Tibial artery (tissue), 4 donors: ENCODE measurements at regions not wholly inside any gene's neighbourhood (a gene's known extent, or its start where the extent isn't known, plus 50 kb on each side); places are given as distances from the start of the nearest gene placed in this dataset.
"Not testable (repeated sequence)": the region's sequence is repeated elsewhere in the genome, so short reads cannot be mapped to it uniquely, and the experiment has no call there.

Experiments used
- DNase-seq, 2 donors: peaks; one replicate each; pipeline ENCODE4 v3.0.0-alpha.2; 2019
- H3K27ac ChIP-seq, 2 donors: fragments of 200-600 bp; sonication (generic) in 1 of 2; 1 replicate in 1 of 2; 2 replicates in 1 of 2; pipeline ENCODE4 v1.5.1; 2018 to 2019; ENCODE audit warnings: mild to moderate bottlenecking in 1 of 2
- H3K27me3 ChIP-seq, 2 donors: fragments of 200-600 bp; sonication (generic) in 1 of 2; one replicate each; pipeline versions ENCODE4 v1.5.1 to v1.6.0; 2016 to 2019
- H3K36me3 ChIP-seq, 3 donors: fragments of 200-600 bp; sonication (generic) in 2 of 3; one replicate each; pipeline ENCODE4 v1.5.1; 2016 to 2019; ENCODE audit warnings: mild to moderate bottlenecking in 2 of 3
- H3K4me1 ChIP-seq, 4 donors: fragments of 200-600 bp; sonication (generic) in 2 of 4; 1 replicate in 3 of 4; 2 replicates in 1 of 4; pipeline ENCODE4 v1.5.1; 2016 to 2019
- H3K4me3 ChIP-seq, 2 donors: fragments of 200-600 bp; sonication (generic) in 1 of 2; 1 replicate in 1 of 2; 2 replicates in 1 of 2; pipeline ENCODE4 v1.5.1; 2018 to 2019; ENCODE audit warnings: mild to moderate bottlenecking in 2 of 2
- H3K9me3 ChIP-seq, 3 donors: fragments of 200-600 bp; sonication (generic) in 1 of 3; one replicate each; pipeline ENCODE4 v1.5.1; 2016 to 2019
- CTCF ChIP-seq, 2 experiments: fragments of 200-600 bp in 1 of 2; fragments of 450-650 bp in 1 of 2; IDR thresholded peaks; one replicate each; pipeline ENCODE4 v1.5.1; 2017 to 2019; ENCODE audit warnings: antibody characterized with exemption in 2 of 2, mild to moderate bottlenecking in 1 of 2, moderate library complexity in 1 of 2
- intact Hi-C: fragments of 100-400 bp; cut with DNase I; formaldehyde crosslinking; loops from one replicate; pipeline ENCODE4 v1.15.0; 2023; ENCODE audit warnings: low total_unique reads

GRCh38 chr14:47929334-47929733 lies 253.9 kb upstream of the MDGA2 start:
- Histone ChIP-seq H3K27ac (no peak overlapping the region), H3K4me3 (no peak overlapping the region), H3K27me3 (no peaks in the 10 kb centered on the region), H3K9me3 (no peaks in the 10 kb centered on the region), H3K4me1 (no peaks in the 10 kb centered on the region), H3K36me3 (no peaks in the 10 kb centered on the region)
- TF ChIP-seq CTCF (IDR thresholded peaks at IDR 0.05): no peak
- no peak for DNase-seq
- intact Hi-C loops: no loop called here

GRCh38 chr14:47921133-47921532 lies 245.7 kb upstream of the MDGA2 start:
- H3K36me3 ChIP-seq: no peaks in the 10 kb centered on the region
- no peak overlapping the region for H3K27ac ChIP-seq
- no peak overlapping the region for H3K4me3 ChIP-seq
- no peaks in the 10 kb centered on the region for H3K4me1 ChIP-seq
- H3K9me3 ChIP-seq: no peaks in the 10 kb centered on the region
- no peak for DNase-seq
- H3K27me3 ChIP-seq: no peaks in the 10 kb centered on the region
- no peak for TF ChIP-seq CTCF (IDR thresholded peaks at IDR 0.05)
- intact Hi-C loops: no loop called here

GRCh38 chr14:47919997-47920396 lies 244.6 kb upstream of the MDGA2 start:
- intact Hi-C loops: no loop called here

GRCh38 chr14:47919334-47919846 lies 244.0 kb upstream of the MDGA2 start:
- intact Hi-C loops: no loop called here
- Histone ChIP-seq H3K4me3 (no peak overlapping the region), H3K4me1 (no peaks in the 10 kb centered on the region), H3K27ac (no peak overlapping the region), H3K9me3 (no peaks in the 10 kb centered on the region), H3K27me3 (no peaks in the 10 kb centered on the region), H3K36me3 (no peaks in the 10 kb centered on the region)
- DNase-seq: no peak
- TF ChIP-seq CTCF (IDR thresholded peaks at IDR 0.05): no peak

More at GRCh38 chr14:47919997-47920396, 244.6 kb upstream of the MDGA2 start:
- H3K36me3 ChIP-seq: no peaks in the 10 kb centered on the region
- H3K27me3 ChIP-seq: no peaks in the 10 kb centered on the region
- no peak for TF ChIP-seq CTCF (IDR thresholded peaks at IDR 0.05)
- no peak for DNase-seq
- no peak overlapping the region for H3K27ac ChIP-seq
- H3K9me3 ChIP-seq: no peaks in the 10 kb centered on the region
- no peaks in the 10 kb centered on the region for H3K4me1 ChIP-seq
- no peak overlapping the region for H3K4me3 ChIP-seq

GRCh38 chr14:47917344-47917954 lies 242.0 kb upstream of the MDGA2 start:
- Histone ChIP-seq H3K4me1 (no peaks in the 10 kb centered on the region), H3K27ac (no peak overlapping the region), H3K36me3 (no peaks in the 10 kb centered on the region), H3K27me3 (no peaks in the 10 kb centered on the region), H3K4me3 (no peak overlapping the region), H3K9me3 (no peaks in the 10 kb centered on the region)
- peak in 1 of 2 experiments; percentile 31 for TF ChIP-seq CTCF (IDR thresholded peaks at IDR 0.05)
- DNase-seq: no peak
- intact Hi-C loops: no loop called here

GRCh38 chr14:47901141-47901540 lies 225.7 kb upstream of the MDGA2 start:
- DNase-seq, H3K27me3 ChIP-seq, H3K27ac ChIP-seq, intact Hi-C loops, H3K4me3 ChIP-seq, H3K36me3 ChIP-seq, H3K4me1 ChIP-seq, H3K9me3 ChIP-seq: not testable (repeated sequence)
